ENCODE measurements at regions not wholly inside any gene's neighbourhood (a gene's known extent, or its start where the extent isn't known, plus 50 kb on each side); places are given as distances from the start of the nearest gene placed in this dataset.

- TF ChIP-seq CTCF (IDR thresholded peaks at IDR 0.05; ENCODE audit: low read depth, low read length) (no peak), EZH2phosphoT487 (IDR thresholded peaks at IDR 0.05; ENCODE audit: low read depth) (no peak)
Measured at GRCh38 chr14:50008974-50009373, 107.4 kb downstream of the VCPKMT start.
